BLaER1 (cell line): ENCODE measurements at regions not wholly inside any gene's neighbourhood (a gene's known extent, or its start where the extent isn't known, plus 50 kb on each side); places are given as distances from the start of the nearest gene placed in this dataset.

ENCODE experiments used
- H3K27ac ChIP-seq: shearing (Covaris generic); formaldehyde crosslinking; 2 replicates; pipeline ENCODE4 v1.8.1; 2022
- H3K27me3 ChIP-seq: shearing (Covaris generic); formaldehyde crosslinking; 2 replicates; pipeline ENCODE4 v1.8.1; 2022
- H3K36me3 ChIP-seq: shearing (Covaris generic); formaldehyde crosslinking; 2 replicates; pipeline ENCODE4 v1.8.1; 2022
- H3K4me1 ChIP-seq: shearing (Covaris generic); formaldehyde crosslinking; 2 replicates; pipeline ENCODE4 v1.8.1; 2022
- H3K4me2 ChIP-seq: shearing (Covaris generic); formaldehyde crosslinking; 2 replicates; pipeline ENCODE4 v1.8.1; 2022
- H3K4me3 ChIP-seq: shearing (Covaris generic); formaldehyde crosslinking; 2 replicates; pipeline ENCODE4 v1.8.1; 2022
- H3K9ac ChIP-seq: shearing (Covaris generic); formaldehyde crosslinking; 2 replicates; pipeline ENCODE4 v1.8.1; 2022
- H3K9me3 ChIP-seq: shearing (Covaris generic); formaldehyde crosslinking; 2 replicates; pipeline ENCODE4 v1.8.1; 2022
- H4K20me1 ChIP-seq: shearing (Covaris generic); formaldehyde crosslinking; 2 replicates; pipeline ENCODE4 v1.8.1; 2022
- Cebpa-rat ChIP-seq: shearing (Covaris generic); IDR thresholded peaks from 2 replicates; pipeline ENCODE4 v1.8.1; 2022

GRCh38 chr7:3094701-3095445, 51.2 kb upstream of the CARD11 start:
- no peak for TF ChIP-seq Cebpa-rat
- Histone ChIP-seq H3K4me1 (peaks cover 69% of the 10 kb centered on the region), H4K20me1 (no peaks in the 10 kb centered on the region), H3K27me3 (no peaks in the 10 kb centered on the region), H3K9ac (peak overlapping the region; percentile 74), H3K9me3 (peaks cover 19% of the 10 kb centered on the region), H3K27ac (peak overlapping the region; percentile 86), H3K4me3 (peak overlapping the region; percentile 51), H3K36me3 (peaks cover 4% of the 10 kb centered on the region; the same call in 1 of the 2 replicates), H3K4me2 (peak overlapping the region; percentile 92)

DNA sequence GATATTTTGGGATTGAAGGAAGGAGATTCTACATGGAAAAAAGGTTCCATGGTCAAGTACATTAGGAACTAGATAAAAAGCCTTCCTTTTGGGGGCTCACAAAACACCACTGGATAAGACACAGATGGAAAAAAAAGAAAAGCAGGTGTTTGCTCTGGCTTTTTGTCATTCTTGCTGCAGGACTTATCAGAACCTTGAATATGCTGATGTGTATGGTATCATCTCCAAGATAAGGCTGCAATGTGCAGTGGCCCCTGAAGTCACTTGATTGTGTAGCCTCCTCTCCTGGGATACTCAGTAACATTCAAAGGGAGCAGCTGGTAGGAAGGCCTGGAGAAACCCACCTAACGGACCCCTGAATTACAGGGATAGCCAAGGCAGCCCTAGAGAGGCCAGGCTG, 54.1 kb upstream of the CARD11 start:
- peaks cover 19% of the 10 kb centered on the region for H3K9me3 ChIP-seq
- no peak for TF ChIP-seq Cebpa-rat
- peaks cover 4% of the 10 kb centered on the region; the same call in 1 of the 2 replicates for H3K36me3 ChIP-seq

GRCh38 chr7:3102159-3102558, 58.5 kb upstream of the CARD11 start:
- TF ChIP-seq Cebpa-rat: no peak
- Histone ChIP-seq H3K36me3 (no peaks in the 10 kb centered on the region), H3K9ac (no peak overlapping the region), H3K9me3 (peaks cover 10% of the 10 kb centered on the region), H3K4me3 (no peak overlapping the region), H3K4me2 (no peak overlapping the region), H4K20me1 (no peaks in the 10 kb centered on the region), H3K27me3 (no peaks in the 10 kb centered on the region), H3K4me1 (peaks cover 21% of the 10 kb centered on the region), H3K27ac (no peak overlapping the region)

More for the DNA sequence above, 54.1 kb upstream of the CARD11 start:
- Histone ChIP-seq H4K20me1 (no peaks in the 10 kb centered on the region), H3K4me2 (no peak overlapping the region), H3K27me3 (no peaks in the 10 kb centered on the region), H3K4me3 (no peak overlapping the region), H3K9ac (no peak overlapping the region), H3K4me1 (peaks cover 51% of the 10 kb centered on the region), H3K27ac (no peak overlapping the region)

GRCh38 chr7:3103614-3104398, 60.1 kb upstream of the CARD11 start:
- no peaks in the 10 kb centered on the region for H3K36me3 ChIP-seq
- no peaks in the 10 kb centered on the region for H3K27me3 ChIP-seq
- H3K4me2 ChIP-seq: no peak overlapping the region
- H3K27ac ChIP-seq: no peak overlapping the region
- no peak overlapping the region for H3K4me3 ChIP-seq
- H3K4me1 ChIP-seq: peaks cover 30% of the 10 kb centered on the region
- TF ChIP-seq Cebpa-rat: no peak
- H4K20me1 ChIP-seq: no peaks in the 10 kb centered on the region
- H3K9ac ChIP-seq: no peak overlapping the region
- 0 out of 2 replicates have a peak, but pooled peaks cover 5% of the 10 kb centered on the region for H3K9me3 ChIP-seq

- Histone ChIP-seq H3K27me3 (no peaks in the 10 kb centered on the region), H3K27ac (no peak overlapping the region), H4K20me1 (no peaks in the 10 kb centered on the region), H3K9ac (no peak overlapping the region), H3K36me3 (no peaks in the 10 kb centered on the region), H3K4me3 (no peak overlapping the region), H3K9me3 (0 out of 2 replicates have a peak, but pooled peaks cover 5% of the 10 kb centered on the region), H3K4me1 (peaks cover 27% of the 10 kb centered on the region), H3K4me2 (peak overlapping the region; percentile 36; the same call in 1 of the 2 replicates)
- TF ChIP-seq Cebpa-rat: no peak
These were observed 62.2 kb upstream of the CARD11 start for GRCh38 chr7:3105856-3106255.

DNA sequence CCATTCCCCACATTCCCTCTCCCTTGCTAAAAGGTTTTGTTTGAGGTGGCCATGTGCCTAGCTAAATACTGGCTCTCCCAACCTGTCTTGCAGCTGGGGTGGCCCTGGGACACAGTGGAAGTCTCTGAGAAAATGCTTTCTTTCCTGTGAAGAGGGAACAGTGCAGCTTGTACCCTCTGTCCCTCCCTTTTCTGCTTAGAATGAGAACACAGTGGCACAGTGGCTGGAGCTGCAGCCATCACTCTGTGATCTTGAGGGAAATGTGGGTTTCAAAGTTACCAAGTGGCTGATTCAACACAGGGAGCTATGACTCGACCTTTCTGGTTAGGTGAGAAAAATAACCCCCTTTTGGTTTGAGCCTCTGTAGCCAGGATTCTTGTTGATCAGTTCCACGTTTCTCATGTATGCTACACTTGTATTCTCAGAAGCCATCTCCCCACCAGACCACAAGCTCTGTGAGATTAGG, 62.7 kb upstream of the CARD11 start:
- TF ChIP-seq Cebpa-rat: no peak
- Histone ChIP-seq H3K4me2 (peak overlapping the region; percentile 36; the same call in 1 of the 2 replicates), H3K4me1 (peaks cover 22% of the 10 kb centered on the region), H3K4me3 (no peak overlapping the region), H3K27me3 (no peaks in the 10 kb centered on the region), H3K36me3 (no peaks in the 10 kb centered on the region), H3K27ac (no peak overlapping the region; the same call in 1 of the 2 replicates), H3K9me3 (0 out of 2 replicates have a peak, but pooled peaks cover 5% of the 10 kb centered on the region), H3K9ac (no peak overlapping the region), H4K20me1 (no peaks in the 10 kb centered on the region)

DNA sequence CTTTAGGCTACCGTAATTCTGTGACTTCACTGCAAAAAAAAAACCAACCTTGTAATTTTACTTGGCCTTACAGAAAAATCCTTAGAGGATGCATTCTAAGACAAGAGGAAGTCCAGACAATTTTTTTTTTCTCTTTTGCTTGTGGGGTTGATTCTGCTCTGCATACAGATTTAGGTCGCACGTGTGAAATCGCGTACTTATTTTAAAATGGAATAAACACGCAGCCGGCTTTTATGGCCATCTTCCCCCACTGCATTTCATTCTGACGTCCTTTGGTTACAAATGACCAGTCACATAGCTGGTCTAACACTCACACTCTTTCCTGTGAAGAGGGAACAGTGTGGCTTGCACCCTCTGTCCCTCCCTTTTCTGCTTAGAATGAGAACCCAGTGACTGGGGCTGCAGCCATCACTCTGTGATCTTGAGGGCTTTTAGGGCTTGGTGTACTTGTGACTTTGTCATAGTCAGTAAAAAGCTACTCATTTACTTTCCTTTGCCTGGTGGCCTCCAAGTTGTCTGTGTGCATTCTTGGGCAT, 63.6 kb upstream of the CARD11 start:
- H4K20me1 ChIP-seq: no peaks in the 10 kb centered on the region
- no peaks in the 10 kb centered on the region for H3K27me3 ChIP-seq
- H3K9me3 ChIP-seq: 0 out of 2 replicates have a peak, but pooled peaks cover 5% of the 10 kb centered on the region
- H3K4me2 ChIP-seq: peak overlapping the region; percentile 36
- peaks cover 20% of the 10 kb centered on the region for H3K4me1 ChIP-seq
- TF ChIP-seq Cebpa-rat: no peak
- H3K36me3 ChIP-seq: no peaks in the 10 kb centered on the region
- no peak overlapping the region for H3K27ac ChIP-seq
- no peak overlapping the region for H3K4me3 ChIP-seq
- no peak overlapping the region for H3K9ac ChIP-seq

DNA sequence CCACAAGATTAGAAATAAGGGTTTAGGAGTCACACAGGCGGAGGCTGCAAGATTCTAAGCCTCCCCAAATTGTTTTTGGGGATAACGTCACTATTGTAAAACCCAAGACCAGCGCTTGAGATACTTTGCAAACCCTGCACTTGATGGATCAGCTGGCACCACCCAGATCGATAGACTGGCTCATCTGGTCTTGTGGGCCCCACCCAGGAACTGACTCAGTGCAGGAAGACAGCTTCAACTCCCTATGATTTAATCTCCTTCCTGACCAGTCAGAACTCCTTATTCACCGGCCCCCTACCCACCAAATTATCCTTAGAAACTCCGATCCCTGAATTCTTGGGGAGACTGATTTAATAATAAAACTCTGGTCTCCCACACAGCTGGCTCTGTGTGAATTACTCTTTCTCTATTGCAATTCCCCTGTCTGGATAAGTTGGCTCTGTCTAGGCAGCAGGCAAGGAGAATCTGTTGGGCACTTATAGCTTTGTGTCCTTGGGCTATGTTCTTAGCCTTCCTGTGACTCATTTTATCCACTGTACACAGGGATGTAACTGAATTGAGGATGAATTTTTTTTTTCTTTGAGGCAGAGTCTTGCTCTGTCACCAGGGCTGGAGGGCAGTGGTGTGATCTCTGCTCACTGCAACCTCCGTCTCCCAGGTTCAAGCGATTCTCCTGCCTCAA, 64.4 kb upstream of the CARD11 start:
- 0 out of 2 replicates have a peak, but pooled peaks cover 5% of the 10 kb centered on the region for H3K9me3 ChIP-seq
- 0 out of 2 replicates have a peak overlapping the region, but pooled peaks have one; percentile 36 for H3K4me2 ChIP-seq
- no peak overlapping the region for H3K9ac ChIP-seq
- peaks cover 28% of the 10 kb centered on the region for H3K4me1 ChIP-seq
- H3K27ac ChIP-seq: no peak overlapping the region
- TF ChIP-seq Cebpa-rat: no peak
- no peak overlapping the region for H3K4me3 ChIP-seq
- H3K36me3 ChIP-seq: no peaks in the 10 kb centered on the region
- H4K20me1 ChIP-seq: no peaks in the 10 kb centered on the region
- H3K27me3 ChIP-seq: no peaks in the 10 kb centered on the region

- Histone ChIP-seq H4K20me1 (no peaks in the 10 kb centered on the region), H3K9ac (no peak overlapping the region), H3K27ac (no peak overlapping the region), H3K36me3 (no peaks in the 10 kb centered on the region), H3K27me3 (no peaks in the 10 kb centered on the region), H3K4me2 (no peak overlapping the region), H3K4me3 (no peak overlapping the region), H3K4me1 (peaks cover 29% of the 10 kb centered on the region), H3K9me3 (peaks cover 16% of the 10 kb centered on the region)
- TF ChIP-seq Cebpa-rat: no peak
These were observed 65.7 kb upstream of the CARD11 start for GRCh38 chr7:3109311-3109915.
